ENCODE measurements at regions not wholly inside any gene's neighbourhood (a gene's known extent, or its start where the extent isn't known, plus 50 kb on each side); places are given as distances from the start of the nearest gene placed in this dataset.

DNA sequence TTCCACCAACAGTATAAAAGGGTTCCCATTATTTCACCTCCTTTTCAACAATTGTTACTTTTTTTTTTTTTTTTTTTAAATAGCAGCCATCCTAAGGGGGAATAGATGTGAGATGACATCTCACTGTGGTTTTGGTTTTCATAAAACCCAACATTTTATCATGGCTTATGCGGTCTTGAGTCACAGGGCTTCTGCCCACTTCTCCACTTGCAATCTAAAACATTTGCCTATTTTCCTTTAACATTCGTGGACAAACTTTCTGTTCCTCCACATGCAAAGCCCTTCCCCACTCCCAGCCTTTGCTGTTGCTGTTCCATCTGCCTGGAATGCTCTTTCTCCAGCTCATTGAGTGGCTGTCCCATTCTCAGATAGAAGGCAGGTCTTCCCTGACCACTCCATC lies 239.7 kb upstream of the KCNK2 start:
- intact Hi-C loops (cut with DNase I): no loop called here
- TF ChIP-seq CTCF (IDR thresholded peaks at IDR 0.05): no peak
- Histone ChIP-seq H3K4me1 (no peaks in the 10 kb centered on the region), H3K4me3 (no peak overlapping the region), H3K27me3 (no peaks in the 10 kb centered on the region), H3K36me3 (no peaks in the 10 kb centered on the region), H3K9me3 (no peaks in the 10 kb centered on the region), H3K27ac (no peak overlapping the region)
- ATAC-seq: no peak
- DNase-seq: no peak

GRCh38 chr1:214843281-214843680 lies 239.3 kb upstream of the KCNK2 start:
- Histone ChIP-seq H3K4me1 (no peaks in the 10 kb centered on the region), H3K9me3 (no peaks in the 10 kb centered on the region), H3K27ac (no peak overlapping the region), H3K27me3 (no peaks in the 10 kb centered on the region), H3K36me3 (no peaks in the 10 kb centered on the region), H3K4me3 (no peak overlapping the region)
- intact Hi-C loops (cut with DNase I): no loop called here
- DNase-seq (no peak), ATAC-seq (no peak)
- TF ChIP-seq CTCF (IDR thresholded peaks at IDR 0.05): no peak

GRCh38 chr1:214844319-214844718 lies 238.2 kb upstream of the KCNK2 start:
- TF ChIP-seq CTCF (IDR thresholded peaks at IDR 0.05): no peak
- no peaks in the 10 kb centered on the region for H3K27me3 ChIP-seq

DNA sequence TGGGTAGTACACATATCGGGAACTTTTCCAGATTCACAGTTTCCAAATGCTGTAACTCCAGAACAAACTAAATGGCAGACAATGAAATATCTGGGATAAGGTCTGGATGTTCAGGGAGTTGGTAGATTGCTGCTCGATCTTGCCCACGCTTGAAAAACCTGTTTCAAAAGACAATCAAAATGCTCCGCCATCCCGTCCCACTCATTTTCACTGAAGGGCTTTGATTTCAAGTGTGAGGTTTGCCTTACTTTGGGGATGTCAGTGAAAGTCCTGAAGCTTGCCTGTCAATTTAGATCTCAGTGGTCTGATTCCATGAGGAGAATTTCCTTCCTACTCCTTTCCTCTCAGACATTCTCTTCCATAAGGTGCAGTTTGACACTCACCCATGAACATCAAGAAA lies 236.3 kb upstream of the KCNK2 start:
- Histone ChIP-seq H3K4me1 (no peaks in the 10 kb centered on the region), H3K36me3 (no peaks in the 10 kb centered on the region), H3K27me3 (no peaks in the 10 kb centered on the region), H3K9me3 (no peaks in the 10 kb centered on the region), H3K27ac (no peak overlapping the region), H3K4me3 (no peak overlapping the region)
- intact Hi-C loops (cut with DNase I): no loop called here
- ATAC-seq: no peak
- no peak for TF ChIP-seq CTCF (IDR thresholded peaks at IDR 0.05)
- no peak for DNase-seq

More at GRCh38 chr1:214844319-214844718, 238.2 kb upstream of the KCNK2 start:
- Histone ChIP-seq H3K36me3 (no peaks in the 10 kb centered on the region), H3K4me3 (no peak overlapping the region), H3K9me3 (no peaks in the 10 kb centered on the region), H3K27ac (no peak overlapping the region), H3K4me1 (no peaks in the 10 kb centered on the region)
- intact Hi-C loops (cut with DNase I): no loop called here
- ATAC-seq (no peak), DNase-seq (no peak)

DNA sequence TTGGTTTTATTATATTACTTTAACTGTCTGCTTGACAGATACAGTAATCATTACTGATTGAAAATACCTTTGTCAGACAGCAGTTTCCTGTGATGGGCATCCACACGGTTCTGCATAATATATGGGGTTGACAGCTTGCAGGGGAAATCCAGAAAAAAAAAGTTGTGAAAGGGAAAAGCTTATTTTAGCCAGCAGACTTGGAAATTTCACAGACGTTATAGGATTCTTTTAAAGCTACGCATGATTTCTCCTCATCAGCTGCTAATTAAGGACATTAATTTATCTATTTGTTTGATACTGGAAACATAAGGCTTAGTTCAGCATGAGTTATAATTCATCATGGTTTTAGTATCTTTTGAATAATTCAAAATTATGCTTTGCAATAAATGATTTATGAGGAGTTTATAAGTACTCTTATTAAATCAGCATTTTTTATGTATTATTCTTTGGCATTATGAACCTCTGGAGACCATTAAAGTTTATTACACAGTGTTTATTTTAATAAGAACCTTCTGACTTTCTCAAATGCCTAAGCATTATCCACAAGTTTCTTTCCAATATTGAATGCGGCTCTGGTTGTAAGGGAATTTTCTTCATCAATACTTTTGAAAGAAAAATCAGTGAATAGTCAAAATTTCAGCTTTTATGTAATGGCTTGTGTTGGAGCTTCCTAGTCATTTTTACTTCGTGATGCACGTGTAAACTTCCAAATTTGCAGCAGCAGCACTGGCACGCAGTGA lies 235.3 kb upstream of the KCNK2 start:
- DNase-seq: no peak
- Histone ChIP-seq H3K4me1 (no peaks in the 10 kb centered on the region), H3K4me3 (no peak overlapping the region), H3K27me3 (no peaks in the 10 kb centered on the region), H3K9me3 (no peaks in the 10 kb centered on the region), H3K36me3 (no peaks in the 10 kb centered on the region), H3K27ac (no peak overlapping the region)
- intact Hi-C loops (cut with DNase I): no loop called here
- no peak for TF ChIP-seq CTCF (IDR thresholded peaks at IDR 0.05)
- ATAC-seq: no peak

- H3K4me1 ChIP-seq: no peaks in the 10 kb centered on the region
- no peaks in the 10 kb centered on the region for H3K36me3 ChIP-seq
- H3K4me3 ChIP-seq: no peak overlapping the region
- ATAC-seq: no peak
- no peak overlapping the region for H3K27ac ChIP-seq
- TF ChIP-seq CTCF (IDR thresholded peaks at IDR 0.05): no peak
- DNase-seq: no peak
- no peaks in the 10 kb centered on the region for H3K9me3 ChIP-seq
- intact Hi-C loops (cut with DNase I): no loop called here
- no peaks in the 10 kb centered on the region for H3K27me3 ChIP-seq
Measured at GRCh38 chr1:214848101-214848500, 234.4 kb upstream of the KCNK2 start.

Data from upper lobe of right lung (tissue), 1 donor.